ENCODE measurements at regions not wholly inside any gene's neighbourhood (a gene's known extent, or its start where the extent isn't known, plus 50 kb on each side); places are given as distances from the start of the nearest gene placed in this dataset.
A peak's percentile ranks its signal among the peaks of the same experiment; 100 is the strongest.
"Not testable (repeated sequence)": the region's sequence is repeated elsewhere in the genome, so short reads cannot be mapped to it uniquely, and the experiment has no call there.

GRCh38 chr1:199861020-199861795, 166.3 kb upstream of the NR5A2 start:
- peak; percentile 10 for DNase-seq

GRCh38 chr1:199862047-199862446, 165.5 kb upstream of the NR5A2 start:
- DNase-seq: no peak

GRCh38 chr1:199866210-199866617, 161.3 kb upstream of the NR5A2 start:
- DNase-seq: no peak

- DNase-seq: no peak
Observed at GRCh38 chr1:199867601-199868000, 159.9 kb upstream of the NR5A2 start.

- no peak for DNase-seq
Observed at GRCh38 chr1:199868777-199869176, 158.7 kb upstream of the NR5A2 start.

- DNase-seq: no peak
Observed at GRCh38 chr1:199875337-199875736, 152.2 kb upstream of the NR5A2 start.

GRCh38 chr1:199875856-199876255, 151.7 kb upstream of the NR5A2 start:
- DNase-seq: no peak

- DNase-seq: no peak
Observed at GRCh38 chr1:199877526-199878384, 149.8 kb upstream of the NR5A2 start.

- no peak for DNase-seq
Observed at GRCh38 chr1:199878823-199879222, 148.7 kb upstream of the NR5A2 start.

- DNase-seq: no peak
Observed at GRCh38 chr1:199898654-199899053, 128.9 kb upstream of the NR5A2 start.

GRCh38 chr1:199901341-199901740, 126.2 kb upstream of the NR5A2 start:
- DNase-seq: no peak

GRCh38 chr1:199907361-199907760, 120.1 kb upstream of the NR5A2 start:
- DNase-seq: no peak

- no peak for DNase-seq
Observed at GRCh38 chr1:199909137-199909536, 118.4 kb upstream of the NR5A2 start.

- no peak for DNase-seq
Observed at GRCh38 chr1:199913318-199913717, 114.2 kb upstream of the NR5A2 start.

GRCh38 chr1:199914546-199914945, 113.0 kb upstream of the NR5A2 start:
- no peak for DNase-seq

GRCh38 chr1:199918196-199918769, 109.2 kb upstream of the NR5A2 start:
- no peak for DNase-seq

- no peak for DNase-seq
Observed at GRCh38 chr1:199920635-199921034, 106.9 kb upstream of the NR5A2 start.

GRCh38 chr1:199929556-199929955, 98.0 kb upstream of the NR5A2 start:
- DNase-seq: no peak

GRCh38 chr1:199930067-199930466, 97.4 kb upstream of the NR5A2 start:
- DNase-seq: not testable (repeated sequence)

GRCh38 chr1:199931666-199932377, 95.7 kb upstream of the NR5A2 start:
- no peak for DNase-seq

- no peak for DNase-seq
Observed at GRCh38 chr1:199932462-199932861, 95.0 kb upstream of the NR5A2 start.

- DNase-seq: no peak
Observed at GRCh38 chr1:199936441-199936840, 91.1 kb upstream of the NR5A2 start.

GRCh38 chr1:199937161-199937560, 90.3 kb upstream of the NR5A2 start:
- no peak for DNase-seq
